Vagina (tissue), 2 donors: ENCODE measurements at regions not wholly inside any gene's neighbourhood (a gene's known extent, or its start where the extent isn't known, plus 50 kb on each side); places are given as distances from the start of the nearest gene placed in this dataset.

Source experiments
- DNase-seq, 2 donors: peaks; one replicate each; pipeline ENCODE4 v3.0.0-alpha.2; 2017; ENCODE audit errors: extremely low spot score in 2 of 2
- H3K27ac ChIP-seq: fragments of 200-600 bp; sonication (generic); one replicate; pipeline ENCODE4 v1.5.1; 2019
- H3K27me3 ChIP-seq: fragments of 200-600 bp; sonication (generic); one replicate; pipeline ENCODE4 v1.5.1; 2019
- H3K36me3 ChIP-seq, 2 donors: fragments of 200-600 bp; sonication (generic); one replicate each; pipeline ENCODE4 v1.5.1; 2017 to 2019
- H3K4me1 ChIP-seq: fragments of 200-600 bp; sonication (generic); one replicate; pipeline ENCODE4 v1.5.1; 2019
- H3K4me3 ChIP-seq, 2 donors: fragments of 200-600 bp; sonication (generic); 1 replicate in 1 of 2; 2 replicates in 1 of 2; pipeline ENCODE4 v1.5.1; 2016 to 2019
- H3K9me3 ChIP-seq: fragments of 200-600 bp; sonication (generic); one replicate; pipeline ENCODE4 v1.5.1; 2019
- CTCF ChIP-seq, 3 experiments: fragments of 450-650 bp in 2 of 3; fragments of 200-600 bp in 1 of 3; sonication (generic) in 1 of 3; IDR thresholded peaks; one replicate each; pipeline ENCODE4 v1.5.1; 2017 to 2019; ENCODE audit warnings: antibody characterized with exemption in 3 of 3, mild to moderate bottlenecking in 2 of 3, moderate library complexity in 2 of 3
- POLR2A ChIP-seq, 2 donors: fragments of 450-650 bp; IDR thresholded peaks; one replicate each; pipeline ENCODE4 v1.6.1; 2017; ENCODE audit warnings: antibody characterized with exemption in 2 of 2, mild to moderate bottlenecking in 2 of 2, moderate library complexity in 2 of 2
- POLR2AphosphoS5 ChIP-seq, 2 donors: sonication (generic); formaldehyde crosslinking; IDR thresholded peaks; one replicate each; pipeline ENCODE4 v1.9.0; 2017; ENCODE audit warnings: antibody characterized with exemption in 2 of 2, mild to moderate bottlenecking in 2 of 2, low read depth in 1 of 2; ENCODE audit not compliant: insufficient read depth in 1 of 2
- intact Hi-C: fragments of 100-400 bp; cut with DNase I; formaldehyde crosslinking; loops from one replicate; pipeline ENCODE4 v1.15.1; 2023

DNA sequence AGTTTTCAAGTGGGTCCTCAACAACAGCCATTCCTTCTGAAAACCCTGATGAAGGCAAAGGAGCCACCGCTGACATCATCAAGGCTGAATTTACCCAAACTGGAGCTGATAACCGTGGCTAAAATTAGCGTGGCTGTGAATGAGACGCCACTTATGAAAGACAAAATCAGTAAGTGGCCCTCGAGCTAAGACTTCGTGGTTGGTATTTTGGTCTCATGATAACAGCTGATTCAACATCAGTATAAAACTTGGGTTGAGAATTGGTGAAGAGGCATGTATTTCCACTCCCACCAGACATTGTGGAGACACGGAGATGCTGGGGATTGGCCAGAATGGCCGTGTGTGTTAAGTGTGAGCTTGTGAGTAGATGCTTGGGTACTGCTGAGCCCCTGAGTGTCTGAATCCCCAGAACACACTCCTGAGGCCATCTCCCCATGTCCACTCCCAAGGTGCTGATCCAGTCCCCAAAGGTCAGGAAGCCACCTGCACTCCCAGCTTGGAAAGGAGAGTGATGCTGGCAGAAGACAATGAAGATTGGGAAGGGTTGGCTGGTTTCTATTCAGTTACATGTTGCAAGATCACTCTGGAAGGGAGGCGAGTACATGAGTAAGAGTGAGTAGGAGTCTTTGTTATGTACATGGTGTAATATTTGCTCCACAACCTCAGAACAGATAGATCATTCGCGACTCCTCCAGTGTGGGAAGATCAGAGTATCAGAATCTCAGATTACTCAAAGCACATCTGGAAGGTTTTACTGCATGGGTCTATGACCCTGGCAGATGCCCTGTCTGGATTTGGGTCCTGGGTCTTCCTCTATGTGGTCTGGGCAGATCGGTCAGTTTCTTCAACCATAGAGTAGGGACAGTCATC lies 207.7 kb downstream of the HS3ST3A1 start:
- intact Hi-C loops: no loop called here
- Histone ChIP-seq H3K4me1 (no peaks in the 10 kb centered on the region), H3K36me3 (no peaks in the 10 kb centered on the region), H3K27me3 (no peaks in the 10 kb centered on the region), H3K4me3 (no peak overlapping the region), H3K9me3 (no peaks in the 10 kb centered on the region), H3K27ac (no peak overlapping the region)
- TF ChIP-seq POLR2AphosphoS5 (IDR thresholded peaks at IDR 0.05; ENCODE audit: insufficient read depth in 1 of 2, low read depth in 1 of 2) (no peak), CTCF (IDR thresholded peaks at IDR 0.05) (no peak), POLR2A (IDR thresholded peaks at IDR 0.05) (no peak)
- DNase-seq: no peak

GRCh38 chr17:13387952-13388351 lies 213.8 kb downstream of the HS3ST3A1 start:
- H3K9me3 ChIP-seq: no peaks in the 10 kb centered on the region
- intact Hi-C loops: no loop called here
- H3K36me3 ChIP-seq: no peaks in the 10 kb centered on the region
- no peak overlapping the region for H3K4me3 ChIP-seq
- H3K27ac ChIP-seq: no peak overlapping the region
- no peak for TF ChIP-seq CTCF (IDR thresholded peaks at IDR 0.05)
- no peak for TF ChIP-seq POLR2A (IDR thresholded peaks at IDR 0.05)
- no peak for TF ChIP-seq POLR2AphosphoS5 (IDR thresholded peaks at IDR 0.05; ENCODE audit: insufficient read depth in 1 of 2, low read depth in 1 of 2)
- H3K4me1 ChIP-seq: no peaks in the 10 kb centered on the region
- H3K27me3 ChIP-seq: no peaks in the 10 kb centered on the region
- DNase-seq: no peak

DNA sequence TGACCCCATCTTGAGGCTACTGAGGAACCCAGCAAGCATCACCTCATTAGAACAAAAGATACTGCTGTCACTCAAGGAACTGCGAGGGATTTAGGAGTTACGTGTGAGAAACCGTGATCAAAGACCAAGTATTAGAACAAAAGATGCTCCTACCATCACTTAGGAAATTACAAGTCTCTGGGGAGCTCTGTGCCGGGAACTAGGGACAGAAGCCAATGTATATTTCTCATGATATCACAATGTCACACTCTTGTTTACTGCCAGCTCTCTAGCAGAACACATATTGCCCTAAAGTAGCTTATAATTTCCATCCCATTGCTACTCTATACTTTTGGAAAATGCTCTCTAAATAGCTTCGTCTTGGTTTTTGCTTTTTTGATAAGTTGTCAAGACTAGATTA lies 214.5 kb downstream of the HS3ST3A1 start:
- no peaks in the 10 kb centered on the region for H3K4me1 ChIP-seq
- no peak for TF ChIP-seq POLR2AphosphoS5 (IDR thresholded peaks at IDR 0.05; ENCODE audit: insufficient read depth in 1 of 2, low read depth in 1 of 2)
- TF ChIP-seq POLR2A (IDR thresholded peaks at IDR 0.05): no peak
- no peak for TF ChIP-seq CTCF (IDR thresholded peaks at IDR 0.05)
- H3K9me3 ChIP-seq: no peaks in the 10 kb centered on the region
- H3K27ac ChIP-seq: no peak overlapping the region
- DNase-seq: no peak
- H3K27me3 ChIP-seq: no peaks in the 10 kb centered on the region
- no peaks in the 10 kb centered on the region for H3K36me3 ChIP-seq
- no peak overlapping the region for H3K4me3 ChIP-seq
- intact Hi-C loops: no loop called here

- no peaks in the 10 kb centered on the region for H3K27me3 ChIP-seq
- H3K4me3 ChIP-seq: no peak overlapping the region
- no peak for DNase-seq
- H3K27ac ChIP-seq: no peak overlapping the region
- TF ChIP-seq CTCF (IDR thresholded peaks at IDR 0.05) (no peak), POLR2A (IDR thresholded peaks at IDR 0.05) (no peak), POLR2AphosphoS5 (IDR thresholded peaks at IDR 0.05; ENCODE audit: insufficient read depth in 1 of 2, low read depth in 1 of 2) (no peak)
- H3K4me1 ChIP-seq: no peaks in the 10 kb centered on the region
- no peaks in the 10 kb centered on the region for H3K9me3 ChIP-seq
- intact Hi-C loops: no loop called here
- H3K36me3 ChIP-seq: no peaks in the 10 kb centered on the region
These were observed 216.2 kb downstream of the HS3ST3A1 start for GRCh38 chr17:13385481-13385911.

- no peak overlapping the region for H3K27ac ChIP-seq
- TF ChIP-seq POLR2A (IDR thresholded peaks at IDR 0.05) (no peak), CTCF (IDR thresholded peaks at IDR 0.05) (no peak), POLR2AphosphoS5 (IDR thresholded peaks at IDR 0.05; ENCODE audit: insufficient read depth in 1 of 2, low read depth in 1 of 2) (no peak)
- intact Hi-C loops: no loop called here
These were observed 217.1 kb downstream of the HS3ST3A1 start for GRCh38 chr17:13384626-13385025.

More at GRCh38 chr17:13384626-13385025, 217.1 kb downstream of the HS3ST3A1 start:
- Histone ChIP-seq H3K27me3 (no peaks in the 10 kb centered on the region), H3K4me3 (no peak overlapping the region), H3K4me1 (no peaks in the 10 kb centered on the region), H3K36me3 (no peaks in the 10 kb centered on the region), H3K9me3 (no peaks in the 10 kb centered on the region)
- DNase-seq: no peak
